ENCODE measurements at regions not wholly inside any gene's neighbourhood (a gene's known extent, or its start where the extent isn't known, plus 50 kb on each side); places are given as distances from the start of the nearest gene placed in this dataset.
"Not testable (repeated sequence)": the region's sequence is repeated elsewhere in the genome, so short reads cannot be mapped to it uniquely, and the experiment has no call there.

GRCh38 chrX:127207326-127207725 is 387.8 kb downstream of the PRR32 start:
- DNase-seq: no peak

GRCh38 chrX:127221821-127222220 is 402.3 kb downstream of the PRR32 start:
- DNase-seq: not testable (repeated sequence)

- DNase-seq: no peak
Measured at GRCh38 chrX:127243654-127244053, 424.1 kb downstream of the PRR32 start.

- no peak for DNase-seq
Measured at GRCh38 chrX:127259742-127260141, 440.2 kb downstream of the PRR32 start.

GRCh38 chrX:127276326-127276725 is 456.8 kb downstream of the PRR32 start:
- peak; percentile 7 to 32 (median 10) for DNase-seq

- DNase-seq: no peak
Measured at GRCh38 chrX:127300511-127300910, 481.0 kb downstream of the PRR32 start.

GRCh38 chrX:127302841-127303240 is 483.3 kb downstream of the PRR32 start:
- DNase-seq: no peak

- DNase-seq: no peak
Measured at GRCh38 chrX:127305013-127305412, 485.5 kb downstream of the PRR32 start.

GRCh38 chrX:127306262-127306661 is 486.7 kb downstream of the PRR32 start:
- no peak for DNase-seq

- DNase-seq: no peak
Measured at GRCh38 chrX:127313635-127314034, 494.1 kb downstream of the PRR32 start.

GRCh38 chrX:127317159-127317558 is 497.6 kb downstream of the PRR32 start:
- no peak for DNase-seq

- no peak for DNase-seq
Measured at GRCh38 chrX:127324128-127324527, 504.6 kb downstream of the PRR32 start.
